ENCODE measurements at regions not wholly inside any gene's neighbourhood (a gene's known extent, or its start where the extent isn't known, plus 50 kb on each side); places are given as distances from the start of the nearest gene placed in this dataset.
"Not testable (repeated sequence)": the region's sequence is repeated elsewhere in the genome, so short reads cannot be mapped to it uniquely, and the experiment has no call there.

GRCh38 chr5:88634014-88634413 is 249.0 kb downstream of the MEF2C start:
- TF ChIP-seq EP300 (conservative IDR thresholded peaks at IDR 0.05; ENCODE audit: poor library complexity, severe bottlenecking) = no peak

GRCh38 chr5:88622890-88623289 is 260.1 kb downstream of the MEF2C start:
- not testable (repeated sequence) for H3K9me2 ChIP-seq (ENCODE audit: insufficient read depth, low read length); H3K27ac ChIP-seq (ENCODE audit: low read length); H4K20me1 ChIP-seq (ENCODE audit: insufficient read depth); H3K9me3 ChIP-seq (ENCODE audit: low read length); H3F3A ChIP-seq (ENCODE audit: insufficient read depth, low read length, poor library complexity, severe bottlenecking); H3K9ac ChIP-seq (ENCODE audit: low read length); H3K36me3 ChIP-seq (ENCODE audit: insufficient read depth, low read length); H3K4me2 ChIP-seq (ENCODE audit: low read length); H3K79me2 ChIP-seq (replicated peaks; ENCODE audit: insufficient read depth, low read length); H3K27me3 ChIP-seq (ENCODE audit: insufficient read depth, low read depth, low read length); H3K4me3 ChIP-seq (ENCODE audit: low read length); H2AFZ ChIP-seq (ENCODE audit: low read depth, low read length)

More at GRCh38 chr5:88634014-88634413, 249.0 kb downstream of the MEF2C start:
- Histone ChIP-seq H3K79me2 (replicated peaks; ENCODE audit: insufficient read depth, low read length) (no peaks in the 10 kb centered on the region), H3K36me3 (ENCODE audit: insufficient read depth, low read length) (no peaks in the 10 kb centered on the region), H2AFZ (ENCODE audit: low read depth, low read length) (no peak overlapping the region), H3K4me3 (ENCODE audit: low read length) (no peak overlapping the region), H3K9me3 (ENCODE audit: low read length) (no peaks in the 10 kb centered on the region), H3K27me3 (ENCODE audit: insufficient read depth, low read depth, low read length) (no peaks in the 10 kb centered on the region), H3K4me2 (ENCODE audit: low read length) (no peak overlapping the region), H3K27ac (ENCODE audit: low read length) (no peak overlapping the region), H3K9me2 (ENCODE audit: insufficient read depth, low read length) (no peaks in the 10 kb centered on the region), H3F3A (ENCODE audit: insufficient read depth, low read length, poor library complexity, severe bottlenecking) (no peaks in the 10 kb centered on the region), H3K9ac (ENCODE audit: low read length) (no peak overlapping the region), H4K20me1 (ENCODE audit: insufficient read depth) (no peaks in the 10 kb centered on the region)

GRCh38 chr5:88615767-88616166 is 267.2 kb downstream of the MEF2C start:
- not testable (repeated sequence) for H3K9me3 ChIP-seq (ENCODE audit: low read length); H3K9ac ChIP-seq (ENCODE audit: low read length); H2AFZ ChIP-seq (ENCODE audit: low read depth, low read length); H3K4me3 ChIP-seq (ENCODE audit: low read length); H3K4me2 ChIP-seq (ENCODE audit: low read length); H4K20me1 ChIP-seq (ENCODE audit: insufficient read depth); H3K79me2 ChIP-seq (replicated peaks; ENCODE audit: insufficient read depth, low read length); H3K27me3 ChIP-seq (ENCODE audit: insufficient read depth, low read depth, low read length); H3F3A ChIP-seq (ENCODE audit: insufficient read depth, low read length, poor library complexity, severe bottlenecking); H3K9me2 ChIP-seq (ENCODE audit: insufficient read depth, low read length); H3K27ac ChIP-seq (ENCODE audit: low read length); H3K36me3 ChIP-seq (ENCODE audit: insufficient read depth, low read length)

GRCh38 chr5:88613051-88613450 is 269.9 kb downstream of the MEF2C start:
- H3K4me3 ChIP-seq (ENCODE audit: low read length) = no peak overlapping the region
- no peak overlapping the region for H3K27ac ChIP-seq (ENCODE audit: low read length)
- H3K36me3 ChIP-seq (ENCODE audit: insufficient read depth, low read length) = no peaks in the 10 kb centered on the region
- H2AFZ ChIP-seq (ENCODE audit: low read depth, low read length) = no peak overlapping the region
- no peak overlapping the region for H3K4me2 ChIP-seq (ENCODE audit: low read length)
- no peaks in the 10 kb centered on the region for H4K20me1 ChIP-seq (ENCODE audit: insufficient read depth)
- no peaks in the 10 kb centered on the region for H3K27me3 ChIP-seq (ENCODE audit: insufficient read depth, low read depth, low read length)
- TF ChIP-seq POLR2AphosphoS5 (IDR thresholded peaks at IDR 0.05) = no peak
- no peak for TF ChIP-seq REST (IDR thresholded peaks at IDR 0.05; ENCODE audit: borderline replicate concordance)
- no peak for TF ChIP-seq CTCF (IDR thresholded peaks at IDR 0.05; ENCODE audit: poor library complexity, severe bottlenecking)
- no peak for TF ChIP-seq MXI1 (conservative IDR thresholded peaks at IDR 0.05; ENCODE audit: poor library complexity, severe bottlenecking)
- no peak for TF ChIP-seq EP300 (conservative IDR thresholded peaks at IDR 0.05; ENCODE audit: poor library complexity, severe bottlenecking)
- TF ChIP-seq TAF1 (IDR thresholded peaks at IDR 0.05; ENCODE audit: low read depth) = no peak
- TF ChIP-seq SMC3 (conservative IDR thresholded peaks at IDR 0.05; ENCODE audit: poor library complexity) = no peak
- TF ChIP-seq EZH2 (IDR thresholded peaks at IDR 0.05; ENCODE audit: borderline replicate concordance, insufficient read depth, low read length, poor library complexity, severe bottlenecking) = no peak
- TF ChIP-seq RAD21 (conservative IDR thresholded peaks at IDR 0.05) = no peak
- no peaks in the 10 kb centered on the region for H3K9me2 ChIP-seq (ENCODE audit: insufficient read depth, low read length)
- no peaks in the 10 kb centered on the region for H3K9me3 ChIP-seq (ENCODE audit: low read length)
- H3K79me2 ChIP-seq (replicated peaks; ENCODE audit: insufficient read depth, low read length) = no peaks in the 10 kb centered on the region
- no peak overlapping the region for H3K9ac ChIP-seq (ENCODE audit: low read length)
- H3F3A ChIP-seq (ENCODE audit: insufficient read depth, low read length, poor library complexity, severe bottlenecking) = no peaks in the 10 kb centered on the region

All from neural cell (in vitro differentiated cells).